Iris pigment epithelial cell (primary cell): ENCODE measurements at regions not wholly inside any gene's neighbourhood (a gene's known extent, or its start where the extent isn't known, plus 50 kb on each side); places are given as distances from the start of the nearest gene placed in this dataset.

Source experiments
- DNase-seq: peaks from one replicate; pipeline ENCODE4 v3.0.0-alpha.2; 2011; ENCODE audit warnings: low read depth

GRCh38 chr7:52897288-52897687, 138.1 kb upstream of the POM121L12 start:
- no peak for DNase-seq

GRCh38 chr7:52877240-52877639, 158.2 kb upstream of the POM121L12 start:
- no peak for DNase-seq

DNA sequence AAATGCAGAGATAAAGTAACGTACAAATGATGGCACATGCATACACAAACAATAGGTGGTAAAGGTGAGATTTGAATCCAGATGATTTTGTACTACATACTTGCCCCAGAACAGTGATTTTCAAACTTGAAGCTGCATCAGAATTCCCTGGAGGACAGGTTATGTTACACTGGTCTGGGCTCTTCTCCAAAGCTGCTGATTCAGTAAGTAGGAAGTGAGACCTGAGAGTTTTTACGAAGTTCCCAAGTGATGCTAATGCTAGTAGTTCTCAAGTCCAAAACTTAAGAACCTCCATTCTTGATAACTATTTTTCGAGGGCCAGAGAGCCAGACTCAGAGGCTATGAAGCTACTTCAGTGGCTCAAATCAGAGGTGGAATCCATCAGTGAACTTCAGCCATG, 159.0 kb upstream of the POM121L12 start:
- DNase-seq, result peak; percentile 1

DNA sequence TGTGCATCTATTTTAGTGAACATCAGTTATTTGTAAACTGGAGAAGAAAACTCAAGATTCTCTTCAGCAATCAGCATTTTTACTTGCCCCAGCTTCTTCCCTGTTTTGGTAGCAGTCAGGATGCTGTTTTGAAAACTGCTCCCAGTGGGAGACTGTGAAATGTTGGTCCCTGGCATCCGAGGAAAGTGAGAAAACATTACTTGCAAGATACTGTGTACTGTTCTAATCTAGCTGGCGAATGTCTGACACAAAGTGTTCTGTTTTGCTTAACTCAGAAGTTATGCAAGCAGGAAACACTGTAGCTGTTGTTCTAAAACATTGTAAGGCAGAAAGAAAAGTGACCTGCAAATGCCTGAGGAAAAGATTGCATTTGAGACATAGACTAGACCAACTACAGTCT, 171.8 kb upstream of the POM121L12 start:
- DNase-seq, result no peak

- no peak for DNase-seq
Measured at GRCh38 chr7:52862321-52862720, 173.1 kb upstream of the POM121L12 start.

GRCh38 chr7:52857367-52857766, 178.1 kb upstream of the POM121L12 start:
- DNase-seq, result no peak

- DNase-seq, result no peak
Measured at GRCh38 chr7:52854681-52855080, 180.8 kb upstream of the POM121L12 start.

DNA sequence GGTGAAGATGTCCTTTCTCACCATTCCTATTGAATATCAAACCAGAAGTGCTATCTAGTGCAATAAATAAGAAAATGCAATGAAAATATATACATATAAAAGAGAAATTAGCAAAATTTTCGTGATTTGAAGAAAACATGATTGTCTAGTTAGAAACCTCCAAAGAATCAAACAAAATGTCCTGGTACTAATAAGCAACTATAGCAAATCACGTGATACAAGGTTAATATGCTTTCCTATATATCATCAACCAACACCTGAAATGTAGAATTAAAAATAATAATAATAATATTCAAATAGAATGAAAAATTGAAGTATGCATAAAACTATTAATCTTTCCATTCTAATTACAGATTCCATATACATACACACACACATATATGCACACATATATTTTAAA, 183.9 kb upstream of the POM121L12 start:
- DNase-seq, result no peak

- no peak for DNase-seq
Measured at GRCh38 chr7:52843436-52843835, 192.0 kb upstream of the POM121L12 start.

DNA sequence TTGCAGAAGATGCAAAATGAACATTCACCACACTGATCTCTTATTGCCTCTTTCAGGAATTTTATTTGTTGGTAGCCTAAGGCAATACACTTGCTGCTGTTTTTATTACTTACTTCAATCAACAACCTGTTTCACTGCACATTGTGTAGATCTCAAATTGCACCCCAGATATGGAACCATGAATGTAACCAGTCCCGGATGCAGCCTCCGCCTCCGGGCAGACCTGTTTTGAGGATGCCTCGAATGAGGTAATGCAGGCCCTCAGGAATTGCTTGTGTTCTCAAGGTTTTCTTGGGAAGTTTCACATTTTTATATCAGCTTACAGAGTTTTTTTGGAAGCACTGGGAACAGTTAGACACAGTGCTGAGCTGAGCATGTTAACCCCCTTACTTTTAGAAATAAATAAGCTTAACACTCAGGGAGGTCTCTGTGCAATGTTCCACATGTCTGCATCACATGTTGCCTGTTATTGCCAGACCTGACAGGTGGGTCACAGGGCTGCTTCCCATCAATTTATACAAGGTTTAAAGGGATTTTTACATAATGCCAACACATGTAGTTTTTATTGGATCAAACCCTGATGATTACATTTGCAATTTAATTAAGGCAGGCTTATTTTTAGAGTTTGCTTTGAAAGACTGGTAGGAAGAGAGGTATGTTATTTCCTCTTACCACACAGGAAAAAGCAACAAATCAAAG, 193.1 kb upstream of the POM121L12 start:
- DNase-seq, result no peak

- peak; percentile 29 for DNase-seq
Measured at GRCh38 chr7:52838981-52839411, 196.4 kb upstream of the POM121L12 start.

- peak; percentile 10 for DNase-seq
Measured at GRCh38 chr7:52831321-52831720, 204.1 kb upstream of the POM121L12 start.

DNA sequence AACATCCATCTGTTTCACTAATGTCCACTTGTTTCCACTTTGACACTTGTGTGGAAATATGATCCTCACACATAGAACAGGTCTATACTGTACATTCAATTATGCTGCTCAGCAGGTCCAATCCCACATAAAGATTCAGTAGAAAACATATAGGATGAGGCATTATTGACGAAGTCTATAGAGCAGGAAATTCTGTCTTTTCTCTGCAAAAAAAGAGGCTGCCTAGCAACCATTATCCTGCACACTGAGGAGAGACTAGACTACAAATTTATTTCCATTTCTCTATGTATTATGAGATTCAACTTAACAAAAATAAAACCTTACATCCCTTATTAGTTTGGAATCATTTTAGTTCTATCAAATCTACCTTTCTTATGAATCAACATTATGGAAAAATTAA, 204.6 kb upstream of the POM121L12 start:
- DNase-seq, result no peak

DNA sequence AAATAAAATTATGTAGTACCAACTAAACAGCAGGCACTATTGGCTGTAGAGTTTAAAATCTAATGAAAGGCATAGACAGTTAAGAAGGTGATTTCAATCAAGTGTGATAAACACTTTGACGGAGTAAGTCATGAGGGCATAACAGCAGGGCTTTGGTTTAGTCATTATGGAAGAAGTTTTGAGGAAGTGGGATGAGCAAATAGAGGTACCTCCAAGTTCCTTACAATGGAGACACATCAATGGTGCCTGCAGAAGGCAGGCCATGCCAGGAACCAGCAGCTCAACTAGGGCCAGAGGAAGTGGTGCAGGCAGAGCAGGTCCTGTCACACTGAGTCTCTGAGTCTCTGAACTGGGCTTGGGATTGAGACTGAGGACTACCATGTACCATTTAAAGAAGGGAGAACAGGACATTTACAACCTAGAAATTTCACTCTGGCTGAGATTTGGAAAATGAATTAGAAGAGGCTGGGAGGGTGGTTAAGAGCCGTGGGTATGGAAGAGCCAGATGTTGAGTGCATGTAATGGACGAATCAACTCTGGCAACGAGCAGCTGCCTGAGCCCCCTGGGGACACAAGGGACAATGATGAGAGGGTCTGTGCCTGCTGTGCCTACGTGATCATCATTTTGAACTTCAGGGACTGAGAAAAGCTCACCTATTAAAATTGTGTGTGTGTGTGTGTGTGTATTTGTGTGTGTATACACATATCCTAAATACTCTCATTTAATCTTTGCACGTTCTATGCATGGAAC, 208.7 kb upstream of the POM121L12 start:
- no peak for DNase-seq

DNA sequence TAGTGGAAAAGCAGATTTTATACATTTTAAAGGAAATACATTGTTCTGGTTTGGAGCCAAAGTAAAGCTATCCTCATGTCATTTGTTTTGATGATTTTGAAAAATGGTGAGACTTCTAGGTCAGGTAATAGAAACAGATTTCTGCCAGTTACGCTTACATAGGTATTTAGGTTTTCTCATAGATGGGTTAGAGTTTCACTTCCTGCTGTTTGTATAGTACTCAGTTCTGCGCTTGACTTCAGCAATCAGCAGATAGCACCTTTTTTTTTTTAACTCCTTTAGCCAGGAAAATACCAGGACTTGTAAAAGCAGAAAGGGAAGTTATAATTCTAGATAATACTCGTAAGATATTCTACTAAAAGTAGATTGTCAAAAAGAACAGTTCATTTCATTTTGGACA, 209.8 kb upstream of the POM121L12 start:
- DNase-seq, result no peak

- DNase-seq, result no peak
Measured at GRCh38 chr7:52811537-52811936, 223.9 kb upstream of the POM121L12 start.

- DNase-seq, result no peak
Measured at GRCh38 chr7:52799817-52800216, 235.6 kb upstream of the POM121L12 start.

DNA sequence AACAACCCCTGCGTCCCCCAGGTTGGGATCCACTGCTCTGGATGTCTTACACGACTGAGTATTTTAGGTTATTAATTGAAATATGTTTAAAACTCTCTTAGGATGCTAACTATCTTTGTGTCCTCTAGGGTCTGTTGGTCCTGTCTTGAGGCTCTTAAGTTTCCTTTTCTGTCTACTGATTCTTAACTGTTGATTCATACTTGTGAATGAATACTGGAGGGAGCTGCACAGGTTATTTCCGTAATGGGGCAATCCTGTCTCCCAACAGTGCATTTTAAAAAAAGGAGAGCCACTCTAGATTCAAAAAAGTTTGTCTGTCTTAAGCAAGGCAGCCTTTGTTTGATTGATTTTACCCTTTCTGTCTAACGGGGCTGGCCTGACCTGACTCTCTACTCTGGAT, 237.6 kb upstream of the POM121L12 start:
- no peak for DNase-seq

- no peak for DNase-seq
Measured at GRCh38 chr7:52794621-52795020, 240.8 kb upstream of the POM121L12 start.

GRCh38 chr7:52791176-52791700, 244.2 kb upstream of the POM121L12 start:
- DNase-seq, result no peak

DNA sequence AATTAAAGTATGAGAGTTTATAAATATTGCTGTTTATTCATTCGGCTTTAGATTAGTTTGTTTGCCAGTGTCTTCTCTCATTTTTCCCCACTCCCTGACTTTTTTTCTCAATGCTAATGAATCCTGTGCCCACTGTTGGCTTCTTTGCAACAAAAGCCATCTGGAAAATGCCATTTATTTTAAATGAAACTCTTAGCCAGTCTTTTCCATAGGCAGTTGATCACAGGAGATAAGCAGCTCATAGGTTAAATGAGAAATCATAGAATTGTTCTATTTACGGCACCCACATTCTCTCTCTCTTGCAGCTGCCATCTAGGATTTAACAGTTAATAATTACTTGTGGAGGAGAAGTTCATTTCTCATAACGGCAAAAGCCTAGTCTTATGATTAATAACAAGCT, 249.3 kb upstream of the POM121L12 start:
- no peak for DNase-seq

DNA sequence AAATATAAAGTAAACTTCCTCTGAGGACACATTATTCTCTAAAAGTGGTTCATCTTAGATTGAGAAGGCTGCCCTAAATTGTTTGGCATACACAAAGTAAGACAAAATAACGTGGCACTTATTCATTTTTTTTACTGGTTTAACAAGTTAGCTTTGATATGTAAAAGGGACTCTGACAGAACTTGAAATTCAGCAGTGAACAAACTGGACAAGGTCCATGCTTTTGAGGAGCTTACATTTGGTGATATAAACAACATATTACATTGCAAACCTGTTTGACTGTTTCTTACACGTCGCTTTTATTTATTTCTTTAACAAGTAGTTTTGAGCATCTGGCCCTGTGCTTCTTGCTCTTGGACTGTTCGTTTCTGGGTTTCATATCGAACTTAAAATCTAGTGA, 253.1 kb upstream of the POM121L12 start:
- DNase-seq, result no peak

DNA sequence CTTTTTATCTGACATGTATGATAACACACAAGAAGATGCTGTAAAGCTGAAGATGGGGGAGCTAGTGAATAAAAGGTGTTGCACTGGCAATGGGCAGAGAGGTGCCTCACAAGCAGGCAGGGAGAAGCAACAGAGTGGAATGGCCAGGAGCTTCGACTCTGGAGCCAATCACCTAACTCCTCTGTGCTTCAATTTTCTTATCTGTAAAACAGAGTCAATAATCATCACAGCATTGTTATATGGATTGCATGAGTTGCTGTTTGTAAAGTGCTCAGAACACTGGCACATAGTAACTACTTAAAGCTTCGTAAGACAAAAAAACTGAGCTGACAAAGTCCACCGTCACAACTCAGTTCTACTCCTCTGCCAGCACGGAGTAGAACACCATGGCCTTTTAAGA, 254.2 kb upstream of the POM121L12 start:
- no peak for DNase-seq

DNA sequence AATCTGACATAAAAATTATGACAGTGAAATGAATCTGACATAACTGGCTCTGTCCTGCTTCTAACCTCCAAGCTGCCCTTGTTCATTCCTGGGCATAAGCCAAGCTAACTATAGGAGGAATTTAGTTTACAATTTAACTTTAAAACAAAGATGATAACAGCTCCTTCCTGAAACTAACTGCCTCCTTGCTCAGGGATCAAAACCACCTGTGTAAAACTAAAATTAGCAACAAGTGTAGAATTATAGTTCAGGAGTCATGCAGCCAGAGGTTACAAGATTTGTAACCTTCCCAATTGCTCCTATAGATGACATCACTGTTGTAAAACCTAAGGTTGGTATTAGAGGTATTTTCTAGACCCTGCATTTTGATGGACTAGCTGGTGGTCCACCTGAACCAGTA, 256.4 kb upstream of the POM121L12 start:
- DNase-seq, result no peak
